Retina (tissue), 1 donor: ENCODE measurements at regions not wholly inside any gene's neighbourhood (a gene's known extent, or its start where the extent isn't known, plus 50 kb on each side); places are given as distances from the start of the nearest gene placed in this dataset.

ENCODE experiments used
- DNase-seq: peaks from one replicate; pipeline ENCODE4 v3.0.0-alpha.2; 2016

DNA sequence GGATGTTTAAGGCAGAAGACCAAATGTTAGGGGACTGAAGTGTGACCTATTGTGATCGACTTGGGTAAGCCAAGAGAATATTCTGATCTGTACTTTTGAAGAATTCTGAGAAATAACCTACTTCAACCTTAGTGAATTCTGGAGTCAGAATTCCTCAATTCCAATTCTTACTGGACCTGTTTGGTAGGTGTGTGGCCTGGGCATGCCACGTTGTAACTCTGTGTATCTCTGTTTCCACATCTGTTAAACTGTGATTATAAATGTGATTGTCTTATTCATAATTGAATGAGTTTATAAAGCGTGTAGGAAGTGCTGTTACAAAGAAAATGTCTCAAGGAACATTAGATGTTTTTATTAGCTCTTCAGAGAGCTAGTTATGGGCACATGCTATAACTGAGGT lies 64.5 kb downstream of the TUSC1 start:
- no peak for DNase-seq

DNA sequence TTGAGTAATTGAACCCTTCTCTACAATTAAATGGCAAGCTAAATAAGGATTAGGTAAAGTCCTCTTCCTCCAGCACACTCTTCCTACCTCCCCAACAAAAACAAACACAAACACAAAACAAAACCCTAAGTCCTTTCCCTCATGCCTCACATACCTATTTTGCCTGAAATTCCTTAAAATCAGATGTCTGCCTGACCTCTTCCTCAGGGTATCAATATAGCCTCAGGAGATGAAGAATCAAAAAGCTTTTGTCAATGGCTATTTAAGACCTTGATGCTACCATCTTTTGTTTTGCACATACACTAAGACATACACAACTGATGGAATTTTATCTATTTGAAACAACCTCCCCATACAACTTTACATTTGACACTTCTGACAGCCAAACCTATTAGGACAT lies 75.1 kb downstream of the TUSC1 start:
- DNase-seq: no peak

DNA sequence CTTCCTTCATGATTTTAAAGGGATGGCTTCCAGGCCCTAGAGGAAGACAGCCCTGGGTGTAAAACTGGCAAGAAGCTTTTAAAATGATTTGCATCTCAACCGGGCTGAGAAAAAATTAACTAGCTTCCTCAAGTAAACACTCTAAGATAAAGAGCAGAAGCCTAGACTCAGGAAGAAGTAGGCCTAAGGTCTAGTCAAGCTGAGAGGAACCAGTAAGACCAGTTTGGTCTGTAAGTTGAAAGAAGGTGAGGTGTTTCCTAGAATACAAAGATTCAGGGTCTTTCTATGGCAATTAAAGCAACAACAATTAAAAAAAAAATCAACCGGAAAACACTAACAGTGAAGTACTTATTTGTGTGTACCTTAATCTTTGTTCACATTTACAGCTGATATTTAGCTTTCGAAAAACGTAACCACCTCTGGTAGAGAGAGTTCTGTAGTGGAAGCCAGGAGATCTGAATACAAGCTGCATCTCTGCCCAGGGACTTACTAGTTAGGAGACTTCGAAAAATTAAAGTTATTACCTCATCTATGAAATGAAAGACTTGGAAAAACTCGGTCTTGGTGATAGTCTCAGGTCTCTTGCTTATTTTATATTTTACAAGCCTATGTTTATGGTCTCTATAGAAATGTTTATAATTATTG lies 75.7 kb downstream of the TUSC1 start:
- DNase-seq: no peak

DNA sequence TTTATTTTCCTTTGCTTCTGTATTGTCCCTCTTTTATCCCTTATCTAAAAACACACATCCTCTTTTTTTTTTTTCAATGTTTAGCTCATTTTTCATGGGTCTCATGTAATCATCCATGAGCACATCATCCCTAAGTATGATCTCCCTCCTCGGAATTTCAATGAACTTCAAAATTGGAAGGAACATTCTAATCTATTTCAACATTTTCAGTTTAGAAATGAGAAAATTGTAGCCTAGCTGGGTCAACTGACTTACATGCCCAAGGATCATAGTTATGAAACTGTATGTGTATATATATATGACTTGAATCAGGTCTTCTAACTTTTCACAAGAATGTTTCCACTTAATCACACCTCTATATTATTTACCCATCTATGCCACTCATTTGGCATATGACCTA lies 77.7 kb downstream of the TUSC1 start:
- no peak for DNase-seq

DNA sequence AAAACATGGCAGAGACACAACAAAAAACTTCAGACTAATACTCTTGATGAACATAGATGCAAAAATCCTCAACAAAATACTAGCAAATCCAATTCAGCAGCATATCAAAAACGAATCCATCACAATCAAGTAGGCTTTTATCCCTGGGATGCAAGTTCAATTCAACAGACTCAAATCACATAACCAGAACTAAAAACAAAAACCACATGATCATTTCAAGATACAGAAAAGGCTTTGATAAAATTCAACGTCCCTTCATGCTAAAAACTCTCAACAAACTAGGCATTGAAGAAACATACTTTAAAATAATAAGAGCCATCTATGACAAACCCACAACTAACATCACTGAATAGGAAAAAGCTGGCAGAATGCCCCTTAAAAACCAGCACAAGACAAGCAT lies 93.6 kb downstream of the TUSC1 start:
- no peak for DNase-seq

DNA sequence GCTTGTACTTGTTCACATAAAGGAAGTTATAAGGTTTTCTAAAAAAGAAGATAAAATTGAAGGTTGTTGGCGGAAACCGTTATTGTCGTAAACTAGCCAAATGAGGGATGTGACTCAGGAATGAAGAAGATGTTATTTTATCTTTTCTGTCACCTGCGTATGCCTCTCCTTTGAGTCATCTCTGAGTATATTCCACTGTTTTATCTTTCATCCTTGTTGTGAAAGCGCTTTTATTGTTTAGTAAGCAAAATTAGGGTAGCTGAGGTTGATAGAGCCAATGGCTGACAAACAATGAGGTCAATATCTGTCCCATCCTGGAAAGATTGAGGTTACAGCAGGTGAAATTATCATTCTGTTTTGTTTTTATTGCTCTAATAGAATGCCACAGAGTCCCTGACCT lies 105.0 kb downstream of the TUSC1 start:
- no peak for DNase-seq

DNA sequence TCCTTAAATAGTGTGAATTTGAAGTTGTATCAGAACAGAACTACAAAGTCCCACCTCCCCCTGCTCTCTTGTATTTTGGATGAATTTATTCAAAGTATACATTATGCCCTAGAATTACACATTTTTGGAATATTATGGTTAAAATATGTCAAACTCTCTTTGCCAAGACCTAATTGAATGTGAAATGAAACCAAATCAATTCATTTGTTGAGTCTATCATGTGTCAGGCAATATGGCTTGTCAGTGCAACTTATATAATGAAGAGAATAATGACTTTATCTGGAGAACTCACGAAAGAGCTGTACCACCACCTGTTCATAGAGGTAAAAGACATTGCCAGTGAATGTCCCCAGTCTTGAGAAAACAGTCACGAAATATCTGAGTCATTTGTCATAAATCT lies 106.8 kb downstream of the TUSC1 start:
- no peak for DNase-seq

DNA sequence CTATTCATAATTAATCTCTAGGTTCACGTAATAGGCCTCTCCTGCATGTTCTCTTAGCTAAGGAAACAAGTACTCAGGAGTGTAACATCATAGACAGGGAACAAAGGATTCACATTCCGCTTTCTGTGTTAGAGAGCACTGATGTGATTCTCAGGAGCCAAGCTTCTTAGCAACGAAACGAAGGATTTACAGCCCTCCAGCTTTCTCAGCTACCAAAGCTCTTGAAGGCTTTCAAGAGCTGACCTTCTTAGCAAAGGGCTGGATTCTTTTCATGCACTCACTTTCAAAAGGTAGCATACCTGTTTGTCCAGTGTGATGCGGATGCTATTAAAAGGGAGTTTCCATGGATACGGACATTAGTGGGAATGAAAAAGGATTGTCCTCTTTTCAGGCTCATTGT lies 107.4 kb downstream of the TUSC1 start:
- DNase-seq: peak; percentile 5

DNA sequence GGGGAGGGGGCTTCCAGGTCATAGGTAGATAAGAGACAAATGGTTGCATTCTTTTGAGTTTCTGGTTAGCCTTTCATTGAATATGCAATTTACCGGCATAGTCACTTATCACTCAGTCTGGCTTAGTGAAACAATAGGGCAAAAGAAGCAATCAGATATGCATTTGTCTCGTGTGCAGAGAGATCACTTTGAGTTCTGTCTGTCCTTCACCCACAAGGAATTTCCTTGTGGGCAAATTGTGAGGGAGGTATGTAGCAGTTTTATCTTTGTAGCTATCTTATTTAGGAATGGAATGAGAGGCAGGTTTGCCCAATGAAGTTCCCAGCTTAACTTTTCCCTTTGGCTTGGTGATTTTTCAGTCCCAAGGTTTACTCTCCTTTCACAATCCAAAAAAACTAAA lies 116.1 kb downstream of the TUSC1 start:
- DNase-seq: no peak

DNA sequence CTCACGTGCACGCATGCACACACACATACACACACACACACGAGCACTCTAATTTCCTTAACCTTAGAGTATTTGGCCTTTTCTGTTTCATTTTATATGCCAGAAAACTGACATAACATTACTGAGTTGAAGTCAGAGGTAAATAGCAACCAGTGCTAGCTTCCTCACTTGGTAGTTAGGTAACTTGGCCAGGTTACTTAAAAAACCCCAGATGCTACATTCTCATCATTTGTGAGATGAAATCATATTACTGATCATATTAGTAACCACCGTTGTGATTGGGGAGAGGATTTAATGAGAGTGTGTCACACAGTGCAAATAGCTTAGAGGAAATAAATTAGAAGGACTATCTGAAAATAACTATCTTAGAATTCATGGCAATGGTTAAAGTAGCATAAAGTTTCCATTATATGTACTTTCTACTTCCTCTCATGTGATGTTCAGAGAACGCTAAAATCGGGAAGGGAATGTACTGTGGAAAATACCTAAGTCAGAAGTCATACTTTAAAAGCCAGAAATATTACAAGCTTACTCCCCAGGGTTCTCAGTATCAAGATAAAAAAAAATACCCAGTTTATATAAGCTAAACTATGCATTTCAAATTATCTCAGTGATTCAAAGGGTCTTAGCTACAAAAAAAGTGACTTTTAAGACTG lies 120.5 kb downstream of the TUSC1 start:
- no peak for DNase-seq

DNA sequence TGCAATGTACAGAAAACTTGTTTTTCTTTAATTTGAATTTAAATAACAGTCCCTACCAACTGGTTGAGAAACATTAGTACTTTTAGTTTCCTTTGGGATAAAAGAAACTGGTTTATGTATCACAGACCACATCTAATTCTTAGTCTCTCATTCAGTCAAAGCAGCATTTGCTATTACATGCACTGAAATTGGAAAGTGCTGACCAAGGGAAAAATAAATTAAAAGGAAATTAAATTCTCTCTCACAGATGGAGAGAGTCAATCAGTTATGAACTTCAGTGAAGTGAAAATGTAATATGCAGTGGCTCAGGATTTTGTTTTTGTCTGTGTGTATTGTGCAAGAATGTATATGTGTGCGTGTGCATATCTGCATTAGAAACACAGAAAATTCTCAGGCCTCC lies 121.7 kb downstream of the TUSC1 start:
- DNase-seq: no peak

DNA sequence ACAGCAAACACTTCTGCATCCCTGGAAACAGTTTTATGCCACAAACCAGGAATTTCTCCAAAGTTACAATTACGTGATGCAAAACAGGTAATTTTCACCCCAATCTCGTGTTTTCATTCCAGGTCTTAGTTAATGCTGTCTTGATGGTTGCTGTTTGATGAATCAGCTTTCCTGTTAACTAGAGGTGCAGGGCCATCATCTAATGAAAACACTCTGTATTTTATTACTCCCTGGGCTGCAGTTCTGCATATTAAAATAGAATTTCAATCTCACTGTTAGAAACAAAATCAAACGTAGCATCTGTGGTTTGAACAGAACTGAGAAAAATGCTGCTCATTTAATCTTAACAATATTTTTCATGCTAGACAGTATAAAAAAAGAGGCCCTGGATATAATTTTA lies 129.4 kb downstream of the TUSC1 start:
- DNase-seq: no peak

DNA sequence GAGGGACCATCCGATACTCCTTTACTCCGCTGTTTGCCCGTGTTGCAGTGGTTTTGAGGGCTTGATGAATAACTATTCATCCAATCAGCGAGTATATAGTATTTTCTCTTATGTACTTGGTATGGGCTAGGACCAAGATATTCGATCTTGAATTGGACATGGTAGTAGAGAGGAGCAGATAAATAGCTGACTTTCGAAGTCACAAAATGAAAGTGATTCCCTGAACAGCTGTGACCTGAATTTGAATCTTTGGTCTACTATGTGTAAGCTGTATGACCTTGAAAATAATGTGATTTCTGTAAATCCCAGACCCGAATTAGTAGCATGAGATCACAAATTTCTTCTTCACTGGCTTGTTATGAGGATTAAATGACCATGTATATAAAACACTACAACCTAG lies 134.4 kb downstream of the TUSC1 start:
- DNase-seq: no peak

DNA sequence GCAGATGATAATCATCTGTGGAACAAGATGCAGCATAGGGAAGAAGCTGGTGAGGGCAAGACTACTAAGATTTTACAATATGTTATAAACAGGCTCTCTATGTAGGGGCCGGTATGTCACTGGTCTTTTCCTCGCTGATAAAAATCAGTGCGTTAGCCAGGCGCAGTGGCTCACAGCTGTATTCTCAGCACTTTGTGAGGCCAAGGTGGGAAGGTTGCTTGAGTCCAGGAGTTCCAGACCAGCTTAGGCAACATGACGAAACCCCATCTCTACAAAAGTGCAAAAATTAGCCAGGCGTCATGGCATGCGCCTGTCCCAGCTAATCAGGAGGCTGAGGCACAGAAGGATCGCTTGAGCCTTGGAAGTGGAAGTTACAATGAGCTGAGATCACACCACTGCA lies 135.9 kb downstream of the TUSC1 start:
- no peak for DNase-seq

DNA sequence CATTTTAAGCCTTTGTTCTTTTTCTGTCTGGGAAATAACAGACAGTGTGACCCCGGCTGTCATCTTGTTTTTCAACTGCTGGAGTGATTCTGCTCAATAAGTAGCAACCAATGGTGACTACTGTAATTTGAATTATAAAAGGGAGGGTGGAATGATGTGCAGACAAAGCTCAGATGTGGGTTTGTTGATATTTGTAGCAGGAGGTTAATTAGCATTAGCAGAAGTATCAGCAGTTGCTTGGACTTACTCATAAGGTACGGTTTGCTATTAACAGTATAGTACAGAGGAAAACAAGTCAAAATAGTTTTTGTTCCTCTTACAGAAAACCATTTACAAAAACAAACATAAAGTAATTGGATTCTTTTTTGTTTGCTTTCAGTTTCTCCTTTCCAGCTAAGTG lies 140.4 kb downstream of the TUSC1 start:
- no peak for DNase-seq

DNA sequence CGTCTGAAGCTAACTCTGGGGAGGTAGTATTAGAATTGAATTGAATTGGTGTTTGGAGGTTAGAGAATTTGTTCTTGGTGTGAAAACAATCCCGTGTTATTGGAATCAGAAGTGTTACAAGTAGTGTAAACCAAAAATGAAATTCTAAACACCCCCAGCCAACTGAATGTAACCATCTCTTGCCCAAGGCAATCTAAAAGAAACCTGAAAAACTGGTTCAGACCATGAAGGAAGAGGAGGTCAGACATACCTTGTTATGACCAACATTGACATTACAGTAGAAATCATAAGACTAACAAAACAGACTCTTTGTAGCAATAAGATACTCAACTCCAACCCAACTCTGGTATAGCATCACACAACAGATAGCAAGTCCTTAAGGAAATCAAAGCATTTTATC lies 159.0 kb downstream of the TUSC1 start:
- no peak for DNase-seq

DNA sequence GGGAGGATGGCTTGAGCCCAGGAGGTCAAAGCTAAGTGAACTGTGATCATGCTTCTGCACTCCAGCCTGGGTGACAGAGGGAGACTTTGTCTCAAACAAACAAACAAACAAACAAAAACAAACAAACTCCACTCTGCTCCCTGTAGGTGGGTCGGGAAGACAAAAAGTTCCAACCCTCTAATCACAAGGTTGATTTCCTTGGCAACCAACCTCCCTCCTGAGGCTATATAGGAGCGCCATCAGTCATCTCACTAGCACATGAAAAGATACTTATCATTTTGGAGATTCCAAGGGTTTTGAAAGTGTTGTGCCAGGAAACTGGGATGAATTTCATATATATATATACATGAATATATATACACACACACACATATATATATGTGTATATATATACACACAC lies 160.5 kb downstream of the TUSC1 start:
- no peak for DNase-seq

DNA sequence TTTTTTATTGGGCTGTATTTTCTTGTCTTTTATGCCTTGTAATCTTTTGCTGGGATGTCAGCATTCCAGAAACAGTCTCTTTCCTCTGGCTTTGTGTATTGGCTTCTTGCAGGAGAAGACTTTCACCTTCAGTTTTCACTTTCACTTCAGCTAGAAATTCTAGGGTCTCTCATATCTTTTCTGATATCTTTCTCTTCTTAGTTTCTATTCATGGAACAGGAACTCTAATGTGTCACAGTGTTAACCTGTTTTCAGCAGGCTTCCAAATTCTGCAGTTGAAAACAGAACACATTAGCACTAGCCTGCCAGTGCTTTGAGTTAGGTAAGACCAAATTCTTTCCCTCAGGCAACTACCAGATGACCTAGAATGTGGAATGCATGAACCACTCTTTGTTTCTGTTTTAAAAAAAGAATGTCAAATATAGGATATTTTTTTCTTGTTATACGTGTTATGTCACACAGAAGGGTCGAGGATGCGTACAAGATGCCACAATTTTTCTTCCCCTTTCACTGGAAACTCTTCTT lies 164.7 kb downstream of the TUSC1 start:
- DNase-seq: no peak

DNA sequence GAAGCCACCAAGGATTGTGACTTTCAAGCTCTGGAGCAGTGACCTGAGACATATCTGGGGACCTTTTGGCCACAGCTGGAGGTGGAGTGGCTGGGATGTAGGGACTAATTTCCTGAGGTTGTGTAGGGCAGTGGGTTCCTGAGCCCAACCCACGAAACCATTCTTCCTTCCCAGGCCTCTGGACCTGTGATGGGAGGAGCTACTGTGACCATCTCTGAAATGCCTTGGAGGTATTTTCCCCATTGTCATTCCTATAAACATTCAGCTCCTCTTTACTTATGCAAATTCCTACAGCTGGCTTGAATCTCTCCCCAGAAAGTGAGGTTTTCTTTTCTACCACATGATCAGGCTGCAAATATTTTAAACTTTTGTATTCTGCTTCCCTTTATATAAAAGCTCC lies 172.6 kb downstream of the TUSC1 start:
- DNase-seq: no peak

DNA sequence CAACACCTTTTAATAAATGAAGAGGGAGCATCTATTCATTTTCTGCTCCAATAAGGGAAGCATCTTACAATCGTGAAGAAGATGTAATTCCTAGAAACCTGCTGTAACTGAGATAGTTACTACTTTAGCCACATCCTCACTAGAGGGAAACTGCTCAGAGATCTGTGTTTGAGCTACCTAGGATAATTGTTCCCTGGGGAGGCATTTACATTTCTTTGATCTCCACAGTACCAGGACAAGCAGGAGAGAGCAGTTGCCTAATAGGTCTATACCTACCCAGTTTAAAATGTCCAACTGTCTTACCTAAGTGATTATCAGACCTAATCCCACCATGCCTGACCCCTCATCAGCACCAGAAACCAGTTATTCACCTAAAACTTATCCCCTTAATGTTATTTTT lies 196.9 kb downstream of the TUSC1 start:
- DNase-seq: no peak

DNA sequence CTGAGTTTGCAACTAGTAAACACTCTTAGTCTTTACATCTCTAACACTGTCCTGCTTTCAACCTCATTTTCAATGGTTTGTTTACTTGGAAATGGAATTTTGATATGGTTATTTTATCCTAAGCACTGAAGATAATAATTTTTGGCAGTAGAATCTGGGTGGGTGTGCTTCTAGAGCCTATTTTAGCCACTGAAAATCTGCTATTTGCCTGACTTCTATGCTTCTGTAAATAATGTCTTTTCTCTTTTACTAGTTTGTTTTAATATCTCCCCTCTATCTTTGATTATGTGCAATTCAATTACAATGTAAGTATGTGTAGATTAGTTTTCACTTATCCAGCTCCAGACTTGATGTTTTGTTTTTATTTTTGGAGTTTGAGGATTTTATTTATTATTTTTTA lies 197.5 kb downstream of the TUSC1 start:
- no peak for DNase-seq

DNA sequence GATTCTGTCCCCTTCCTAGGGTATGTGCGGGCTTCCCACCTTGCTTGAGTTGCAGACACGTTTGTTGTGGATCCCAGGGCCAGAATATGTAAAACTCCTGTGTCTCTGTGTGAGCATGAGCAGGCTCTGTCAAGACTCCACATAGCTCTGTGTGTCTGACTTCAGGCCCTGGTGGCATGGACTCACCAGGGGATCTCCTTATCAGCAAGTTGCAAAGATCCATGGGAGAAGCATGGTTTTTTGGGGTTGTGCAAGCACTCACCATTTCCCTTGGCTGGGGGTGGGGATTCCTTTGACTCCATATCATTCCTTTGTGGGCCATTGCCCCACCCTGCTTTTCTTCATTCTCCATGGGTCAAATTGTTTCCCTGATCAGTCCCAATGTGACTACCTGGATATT lies 205.6 kb downstream of the TUSC1 start:
- DNase-seq: no peak

DNA sequence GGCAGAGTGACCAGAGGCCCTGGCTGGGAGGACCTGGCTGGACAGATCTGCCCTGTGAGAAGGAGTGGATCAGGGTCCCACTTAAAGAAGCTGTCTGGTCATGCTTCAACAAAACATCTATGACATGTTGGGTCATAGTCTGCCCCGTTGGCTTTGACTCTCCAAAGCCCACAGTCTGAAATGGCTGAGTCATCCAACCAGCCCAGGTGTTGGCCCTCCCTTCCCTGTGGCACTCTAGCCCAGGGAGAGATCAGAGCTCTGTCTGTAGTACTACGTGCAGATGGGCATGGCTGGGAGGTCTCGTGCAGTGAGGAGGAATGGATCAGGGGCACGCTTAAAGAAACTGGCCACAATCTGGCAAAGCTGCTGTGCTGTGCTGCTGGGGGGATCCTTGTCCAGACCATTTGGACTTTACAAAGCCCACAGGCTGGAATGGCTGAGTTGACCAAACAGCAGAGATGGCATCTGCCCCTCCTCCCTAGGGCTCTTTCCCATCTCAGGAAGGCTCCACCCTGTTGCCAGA lies 206.1 kb downstream of the TUSC1 start:
- DNase-seq: no peak

DNA sequence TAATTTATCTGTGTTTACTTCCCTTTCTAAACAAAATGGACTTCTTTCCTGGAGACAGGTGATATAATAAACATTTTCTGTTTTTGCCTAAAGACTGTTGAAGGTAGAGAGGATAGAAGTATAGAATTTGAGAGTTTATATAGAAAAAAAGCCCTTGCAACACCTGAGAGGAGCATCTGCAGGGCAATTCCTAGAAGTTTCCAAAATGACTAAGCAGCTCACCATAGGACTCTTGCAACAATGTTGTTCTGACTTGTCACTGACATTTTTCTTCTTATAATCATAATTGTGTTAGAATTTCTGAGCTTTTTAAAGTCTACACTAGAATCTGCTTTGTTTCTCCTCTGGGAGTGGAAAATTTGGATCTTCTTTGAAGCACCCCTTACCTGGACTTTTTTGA lies 216.8 kb downstream of the TUSC1 start:
- DNase-seq: no peak

DNA sequence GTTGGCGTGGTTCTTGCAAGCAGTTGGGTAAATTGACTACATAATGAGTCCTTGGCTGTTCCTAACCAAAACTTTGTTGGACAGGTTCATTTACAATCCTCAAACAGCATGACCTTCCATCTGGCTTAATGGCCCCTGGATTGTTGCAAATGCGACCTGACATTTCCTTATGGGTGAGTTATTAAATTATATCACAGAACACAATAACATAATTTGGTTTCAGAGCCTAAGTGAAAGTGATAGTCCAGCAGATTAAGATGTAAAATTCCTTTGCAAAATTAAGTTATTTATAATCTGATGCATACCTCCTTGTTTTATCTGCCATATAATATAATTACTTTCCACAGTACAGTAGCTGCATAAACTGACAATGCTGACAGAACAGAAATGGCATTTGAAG lies 224.4 kb downstream of the TUSC1 start:
- DNase-seq: no peak
